Jurkat, Clone E6-1 (cell line): ENCODE measurements at regions not wholly inside any gene's neighbourhood (a gene's known extent, or its start where the extent isn't known, plus 50 kb on each side); places are given as distances from the start of the nearest gene placed in this dataset.

Source experiments
- DNase-seq: peaks from one replicate; pipeline ENCODE4 v3.0.0-alpha.2; 2011; ENCODE audit warnings: low read depth, low spot score
- H3K4me3 ChIP-seq: 2 replicates; pipeline ENCODE4 v1.5.1; 2011; ENCODE audit warnings: mild to moderate bottlenecking, low read length, control low read depth, moderate library complexity

- DNase-seq, result no peak
- H3K4me3 ChIP-seq, result no peak overlapping the region
Observed at GRCh38 chr16:66131895-66132294, 234.6 kb upstream of the CDH5 start.

DNA sequence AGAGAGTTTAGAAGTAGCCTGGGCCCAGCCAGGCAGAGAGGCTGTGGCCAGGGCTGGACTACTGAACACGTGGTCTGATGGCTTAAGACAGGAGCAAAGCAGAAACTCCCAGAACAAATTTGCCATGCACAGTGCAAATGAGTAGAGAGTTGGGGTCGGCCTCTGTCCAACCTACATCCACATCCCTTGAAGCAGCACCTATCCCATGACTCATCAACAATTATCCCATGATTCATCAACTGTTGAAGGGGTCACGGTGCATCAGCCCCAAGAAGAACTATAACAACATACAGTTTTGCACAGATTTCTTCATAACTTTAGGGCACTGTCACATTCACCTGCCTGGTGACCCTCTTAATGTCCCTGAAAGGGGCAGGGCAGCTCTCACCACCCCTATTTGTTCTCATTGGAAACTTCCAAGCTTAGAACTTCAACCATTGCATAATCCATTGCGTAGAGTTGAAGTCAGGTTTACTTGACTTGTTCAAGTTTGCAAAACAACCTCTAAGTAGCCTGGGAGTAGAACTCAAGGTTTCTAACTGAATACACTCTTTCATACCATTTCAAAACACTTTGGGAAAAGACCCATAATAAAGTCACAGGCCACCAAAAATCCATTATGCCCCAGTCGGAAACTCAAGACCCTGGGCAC lies 235.2 kb upstream of the CDH5 start:
- DNase-seq, result no peak
- H3K4me3 ChIP-seq, result no peak overlapping the region

DNA sequence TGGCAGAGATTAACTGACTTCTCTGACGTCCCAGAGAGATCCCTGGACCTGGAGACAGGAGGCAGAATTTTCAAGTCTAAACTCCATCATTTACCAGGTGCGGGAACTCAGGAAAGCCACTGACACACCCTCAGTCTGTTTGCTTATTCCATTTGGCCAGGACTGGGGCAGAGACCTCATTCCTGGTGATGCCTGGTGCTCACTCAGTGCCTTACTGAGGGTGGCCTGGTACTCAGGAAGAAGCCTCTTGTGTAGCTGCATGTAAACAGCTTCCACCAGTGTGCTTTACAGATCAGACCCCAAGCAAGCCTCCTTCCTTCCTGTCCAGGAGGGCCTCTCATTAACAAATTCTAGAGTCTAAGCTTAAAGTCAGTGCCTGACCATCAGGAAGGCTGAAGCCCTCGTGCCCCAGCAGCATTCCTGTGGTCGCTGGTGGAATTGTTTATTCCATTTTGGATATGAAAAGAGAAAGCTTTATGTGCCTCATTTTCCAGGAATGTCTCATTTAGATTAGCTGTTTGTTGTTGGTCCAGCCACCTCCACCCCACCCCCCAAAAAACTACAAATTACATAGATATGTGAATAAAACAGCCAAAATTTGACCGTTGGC lies 236.1 kb upstream of the CDH5 start:
- no peak overlapping the region for H3K4me3 ChIP-seq
- DNase-seq, result no peak

DNA sequence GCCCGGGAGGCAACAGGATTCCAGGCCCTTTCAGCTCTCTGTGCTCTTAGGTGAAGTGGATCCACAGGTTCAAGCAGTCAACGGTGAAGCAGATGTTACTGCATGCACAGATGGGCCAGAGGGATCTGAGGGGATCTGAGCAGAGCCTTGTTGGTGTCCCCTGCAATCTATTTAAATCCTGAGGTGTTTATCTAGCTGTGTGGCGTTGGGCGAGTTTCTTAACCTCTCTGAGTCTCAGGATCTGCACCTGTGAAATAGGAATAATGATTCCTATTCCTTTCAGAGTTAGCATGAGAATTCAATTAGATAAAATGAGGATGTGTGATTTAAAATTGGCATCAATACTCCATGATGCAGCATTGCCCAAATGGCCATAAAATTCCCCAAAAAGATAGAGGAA lies 237.3 kb upstream of the CDH5 start:
- no peak overlapping the region for H3K4me3 ChIP-seq
- no peak for DNase-seq

GRCh38 chr16:66128371-66128770 lies 238.1 kb upstream of the CDH5 start:
- DNase-seq, result no peak
- H3K4me3 ChIP-seq, result no peak overlapping the region

- DNase-seq, result no peak
- no peak overlapping the region for H3K4me3 ChIP-seq
Observed at GRCh38 chr16:66127459-66128370, 238.8 kb upstream of the CDH5 start.

DNA sequence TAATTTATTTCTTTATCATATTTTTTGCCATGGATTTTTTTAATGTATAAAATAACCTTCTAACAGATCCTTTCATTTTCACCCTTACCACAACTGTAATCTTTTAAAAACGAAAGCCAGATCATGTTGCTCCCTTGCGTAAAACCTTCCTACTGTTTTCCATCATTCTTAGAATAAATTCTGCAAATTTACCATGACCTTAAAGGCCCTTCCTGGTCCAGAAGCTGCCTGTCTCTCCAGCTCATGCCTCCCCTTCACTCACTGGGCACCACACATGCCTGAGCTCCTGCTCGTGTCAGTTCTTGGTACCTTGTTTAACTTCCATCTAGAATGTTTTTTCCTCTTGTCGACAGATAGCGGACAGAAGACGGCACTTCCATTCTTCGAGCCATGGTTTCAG lies 245.0 kb upstream of the CDH5 start:
- no peak for DNase-seq
- no peak overlapping the region for H3K4me3 ChIP-seq

- H3K4me3 ChIP-seq, result no peak overlapping the region
- no peak for DNase-seq
Observed at GRCh38 chr16:66120656-66121055, 245.8 kb upstream of the CDH5 start.

DNA sequence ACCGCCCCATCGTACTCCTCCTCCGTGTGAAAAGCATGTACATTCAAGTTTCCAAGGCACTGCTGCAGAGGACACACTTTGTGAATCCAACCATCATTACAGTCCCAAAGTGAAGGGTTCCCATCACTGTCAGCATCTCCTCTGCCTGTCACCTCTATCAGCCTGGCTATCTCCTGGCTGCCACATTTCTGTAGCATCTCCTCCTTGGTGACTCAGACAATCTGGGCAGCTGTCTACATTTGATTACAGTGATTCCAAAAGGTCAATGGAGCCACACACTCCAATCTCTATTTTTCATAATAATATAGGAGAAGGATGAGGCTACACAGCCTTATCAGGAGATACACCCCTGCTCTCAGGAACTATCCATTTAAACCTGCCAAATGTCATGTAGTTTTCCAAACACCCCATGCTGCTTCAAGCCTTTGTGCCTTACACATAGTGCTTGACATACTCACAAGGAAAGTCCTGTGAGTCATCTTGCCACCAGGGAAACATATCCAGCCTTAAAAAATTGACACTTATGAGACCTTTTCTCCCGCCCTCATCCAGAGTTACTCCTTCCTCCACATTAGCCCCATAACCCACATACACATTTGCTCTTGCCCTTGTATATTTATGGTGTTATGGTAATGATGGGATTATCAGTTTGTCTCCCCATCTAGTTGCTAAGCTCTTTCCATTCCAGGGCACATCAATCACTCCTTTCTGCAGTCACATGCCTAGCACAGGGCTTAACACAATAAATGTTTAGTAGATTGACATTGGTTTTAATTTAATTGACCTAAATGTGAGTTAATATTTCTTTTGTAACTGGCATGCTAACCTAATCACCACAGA lies 250.1 kb upstream of the CDH5 start:
- H3K4me3 ChIP-seq, result no peak overlapping the region
- DNase-seq, result no peak

DNA sequence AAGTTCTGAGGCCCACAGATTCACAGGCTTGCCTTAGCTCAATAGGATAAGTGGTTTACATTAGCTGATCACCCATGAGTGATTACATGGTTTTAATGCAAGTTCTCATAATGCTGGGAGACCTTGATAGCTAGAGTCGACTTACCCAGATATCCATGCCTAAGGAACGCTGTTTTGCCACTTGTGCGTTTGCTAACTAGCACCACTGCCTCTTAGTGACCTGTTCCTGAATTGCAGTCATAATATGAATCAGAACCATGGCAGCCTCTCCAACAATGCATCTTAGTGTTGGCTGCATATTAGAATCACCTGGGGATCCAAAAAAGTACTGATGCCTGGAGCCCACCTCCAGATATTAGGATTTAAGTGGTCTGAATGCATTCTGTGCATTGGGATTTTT lies 251.1 kb upstream of the CDH5 start:
- no peak overlapping the region for H3K4me3 ChIP-seq
- no peak for DNase-seq

- no peak overlapping the region for H3K4me3 ChIP-seq
- no peak for DNase-seq
Observed at GRCh38 chr16:66113223-66113622, 253.3 kb upstream of the CDH5 start.

DNA sequence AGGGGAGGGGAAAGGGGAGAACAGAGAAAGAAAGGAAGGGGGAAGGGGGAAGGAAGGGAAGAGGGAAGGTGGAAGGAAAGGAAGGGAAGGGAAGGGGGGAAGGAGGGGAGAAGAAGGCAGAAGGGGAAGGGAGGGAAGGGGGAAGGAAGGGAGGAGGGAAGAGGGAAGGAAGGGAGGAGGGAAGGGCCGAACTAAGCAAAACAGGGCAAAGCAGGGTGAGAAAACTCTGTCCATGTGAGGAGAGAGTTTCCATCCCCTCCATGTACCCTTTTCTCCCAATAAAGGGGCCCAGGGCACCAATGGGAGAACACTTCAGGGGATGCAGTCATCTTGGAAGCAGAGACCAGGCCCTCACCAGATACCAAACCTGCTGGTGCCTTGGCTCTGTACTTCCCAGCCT lies 256.8 kb upstream of the CDH5 start:
- DNase-seq, result no peak
- H3K4me3 ChIP-seq, result no peak overlapping the region

DNA sequence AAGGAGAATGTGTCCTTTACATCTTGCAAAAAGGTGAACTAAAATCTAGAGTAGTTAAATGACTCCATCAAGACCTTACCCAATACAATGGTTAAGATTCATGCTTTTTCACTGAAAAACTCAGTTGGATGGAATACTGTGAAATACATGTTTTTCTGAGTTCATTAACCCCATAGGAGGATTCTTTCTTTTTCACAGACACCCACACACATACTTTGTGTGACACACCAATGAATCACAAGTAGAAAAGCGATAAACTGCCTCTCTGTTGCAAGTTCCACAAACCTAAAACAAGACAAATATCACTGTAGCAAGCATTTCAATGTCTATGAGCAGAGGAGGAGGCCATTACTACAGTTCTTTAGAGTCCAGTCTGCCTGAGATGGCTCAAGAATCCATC lies 258.8 kb upstream of the CDH5 start:
- DNase-seq, result no peak
- no peak overlapping the region for H3K4me3 ChIP-seq

GRCh38 chr16:66103211-66103610 lies 263.3 kb upstream of the CDH5 start:
- no peak for DNase-seq
- H3K4me3 ChIP-seq, result no peak overlapping the region

DNA sequence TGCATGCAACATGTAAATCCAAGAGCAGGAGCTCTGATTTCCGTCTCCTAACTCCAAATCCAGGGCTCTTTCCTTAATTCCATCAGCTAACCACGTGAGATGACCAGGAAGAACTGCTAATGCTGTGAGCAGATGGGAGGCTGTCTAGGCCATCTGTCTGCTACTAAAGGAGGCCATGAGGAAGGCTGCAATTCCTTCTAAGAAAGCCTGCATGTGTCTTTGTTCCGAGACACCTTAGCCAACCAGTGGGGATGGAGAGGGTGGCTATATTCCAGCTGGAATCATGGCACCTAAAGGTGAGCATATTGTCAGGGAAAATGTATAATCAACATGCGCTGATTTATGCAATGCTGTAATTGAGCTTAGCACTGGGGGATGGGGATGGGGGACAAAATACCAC lies 267.2 kb upstream of the CDH5 start:
- DNase-seq, result no peak
- no peak overlapping the region for H3K4me3 ChIP-seq

GRCh38 chr16:66097751-66098150 lies 268.7 kb upstream of the CDH5 start:
- no peak for DNase-seq
- H3K4me3 ChIP-seq, result no peak overlapping the region

- H3K4me3 ChIP-seq, result no peak overlapping the region
- DNase-seq, result no peak
Observed at GRCh38 chr16:66095676-66096075, 270.8 kb upstream of the CDH5 start.

GRCh38 chr16:66093191-66093590 lies 273.3 kb upstream of the CDH5 start:
- DNase-seq, result no peak
- H3K4me3 ChIP-seq, result no peak overlapping the region

DNA sequence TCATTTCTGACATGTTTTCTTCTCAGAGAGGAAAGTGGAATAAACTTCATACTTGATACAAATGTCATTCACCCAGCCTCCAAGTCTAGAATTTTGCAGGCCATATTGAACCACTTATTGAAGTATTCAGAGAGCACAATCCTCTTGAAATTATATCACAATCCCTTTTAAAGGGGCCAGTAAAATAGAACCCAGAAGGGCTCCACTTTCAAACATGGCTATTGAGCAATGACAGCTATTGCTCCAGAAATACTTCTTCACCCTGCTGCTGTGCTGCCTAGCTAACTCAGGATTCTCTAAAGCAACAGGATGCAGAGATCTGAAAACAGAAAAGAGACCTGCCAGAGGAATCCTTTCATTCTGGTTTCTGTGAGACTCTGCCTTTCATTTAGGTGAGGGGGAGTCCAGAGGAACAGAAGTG lies 275.0 kb upstream of the CDH5 start:
- H3K4me3 ChIP-seq, result no peak overlapping the region
- DNase-seq, result no peak

- H3K4me3 ChIP-seq, result no peak overlapping the region
- DNase-seq, result no peak
Observed at GRCh38 chr16:66088681-66089080, 277.8 kb upstream of the CDH5 start.
